Esophagus muscularis mucosa (tissue), 3 donors: ENCODE measurements at regions not wholly inside any gene's neighbourhood (a gene's known extent, or its start where the extent isn't known, plus 50 kb on each side); places are given as distances from the start of the nearest gene placed in this dataset.
A peak's percentile ranks its signal among the peaks of the same experiment; 100 is the strongest.

Experiments used
- POLR2AphosphoS5 ChIP-seq, 2 donors: sonication (generic); formaldehyde crosslinking; IDR thresholded peaks; one replicate each; pipeline ENCODE4 v1.6.1; 2017; ENCODE audit warnings: antibody characterized with exemption in 2 of 2
- TF ChIP-seq, protein P1 (sequence below), 3 experiments: fragments of 200-600 bp in 2 of 3; fragments of 450-650 bp in 1 of 3; sonication (generic) in 2 of 3; IDR thresholded peaks; one replicate each; pipeline ENCODE4 v1.5.1; 2017 to 2019; ENCODE audit warnings: antibody characterized with exemption in 3 of 3, mild to moderate bottlenecking in 2 of 3, moderate library complexity in 1 of 3

DNA sequence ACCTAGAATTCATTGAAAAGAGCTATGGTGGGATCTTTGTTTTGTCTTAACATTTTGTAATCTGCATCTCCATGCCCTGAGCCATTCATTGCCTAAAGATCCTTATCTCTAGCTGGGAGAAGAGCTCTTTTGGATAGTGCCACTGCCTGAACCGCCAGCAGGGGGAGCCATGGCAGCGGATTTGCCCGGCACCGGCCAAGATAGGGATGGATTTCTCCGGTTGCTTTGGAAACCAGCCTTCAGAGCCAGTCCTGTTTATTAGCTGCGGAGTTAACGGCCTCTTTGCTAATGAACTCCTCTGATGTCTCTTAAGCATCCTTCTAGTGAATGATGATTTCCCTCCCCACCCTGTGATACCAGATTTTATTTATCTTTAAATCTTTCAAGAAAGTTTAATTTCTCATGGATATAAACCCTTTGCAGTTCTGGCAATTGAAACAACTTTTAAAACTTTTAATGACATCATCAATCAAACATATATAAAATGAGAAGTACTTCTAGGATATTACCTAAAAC is 58.2 kb upstream of the LYZL2 start:
- TF ChIP-seq, protein P1, sequence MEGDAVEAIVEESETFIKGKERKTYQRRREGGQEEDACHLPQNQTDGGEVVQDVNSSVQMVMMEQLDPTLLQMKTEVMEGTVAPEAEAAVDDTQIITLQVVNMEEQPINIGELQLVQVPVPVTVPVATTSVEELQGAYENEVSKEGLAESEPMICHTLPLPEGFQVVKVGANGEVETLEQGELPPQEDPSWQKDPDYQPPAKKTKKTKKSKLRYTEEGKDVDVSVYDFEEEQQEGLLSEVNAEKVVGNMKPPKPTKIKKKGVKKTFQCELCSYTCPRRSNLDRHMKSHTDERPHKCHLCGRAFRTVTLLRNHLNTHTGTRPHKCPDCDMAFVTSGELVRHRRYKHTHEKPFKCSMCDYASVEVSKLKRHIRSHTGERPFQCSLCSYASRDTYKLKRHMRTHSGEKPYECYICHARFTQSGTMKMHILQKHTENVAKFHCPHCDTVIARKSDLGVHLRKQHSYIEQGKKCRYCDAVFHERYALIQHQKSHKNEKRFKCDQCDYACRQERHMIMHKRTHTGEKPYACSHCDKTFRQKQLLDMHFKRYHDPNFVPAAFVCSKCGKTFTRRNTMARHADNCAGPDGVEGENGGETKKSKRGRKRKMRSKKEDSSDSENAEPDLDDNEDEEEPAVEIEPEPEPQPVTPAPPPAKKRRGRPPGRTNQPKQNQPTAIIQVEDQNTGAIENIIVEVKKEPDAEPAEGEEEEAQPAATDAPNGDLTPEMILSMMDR (IDR thresholded peaks at IDR 0.05) = peak; percentile 69 to 85 (median 75)
- no peak for TF ChIP-seq POLR2AphosphoS5 (IDR thresholded peaks at IDR 0.05)
